ENCODE measurements at regions not wholly inside any gene's neighbourhood (a gene's known extent, or its start where the extent isn't known, plus 50 kb on each side); places are given as distances from the start of the nearest gene placed in this dataset.

- no peak for TF ChIP-seq EZH2 (IDR thresholded peaks at IDR 0.05; ENCODE audit: borderline replicate concordance, low read length)
- TF ChIP-seq, protein P1, sequence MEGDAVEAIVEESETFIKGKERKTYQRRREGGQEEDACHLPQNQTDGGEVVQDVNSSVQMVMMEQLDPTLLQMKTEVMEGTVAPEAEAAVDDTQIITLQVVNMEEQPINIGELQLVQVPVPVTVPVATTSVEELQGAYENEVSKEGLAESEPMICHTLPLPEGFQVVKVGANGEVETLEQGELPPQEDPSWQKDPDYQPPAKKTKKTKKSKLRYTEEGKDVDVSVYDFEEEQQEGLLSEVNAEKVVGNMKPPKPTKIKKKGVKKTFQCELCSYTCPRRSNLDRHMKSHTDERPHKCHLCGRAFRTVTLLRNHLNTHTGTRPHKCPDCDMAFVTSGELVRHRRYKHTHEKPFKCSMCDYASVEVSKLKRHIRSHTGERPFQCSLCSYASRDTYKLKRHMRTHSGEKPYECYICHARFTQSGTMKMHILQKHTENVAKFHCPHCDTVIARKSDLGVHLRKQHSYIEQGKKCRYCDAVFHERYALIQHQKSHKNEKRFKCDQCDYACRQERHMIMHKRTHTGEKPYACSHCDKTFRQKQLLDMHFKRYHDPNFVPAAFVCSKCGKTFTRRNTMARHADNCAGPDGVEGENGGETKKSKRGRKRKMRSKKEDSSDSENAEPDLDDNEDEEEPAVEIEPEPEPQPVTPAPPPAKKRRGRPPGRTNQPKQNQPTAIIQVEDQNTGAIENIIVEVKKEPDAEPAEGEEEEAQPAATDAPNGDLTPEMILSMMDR (conservative IDR thresholded peaks at IDR 0.05 in 1 of 2, IDR thresholded peaks at IDR 0.05 in 1 of 2; ENCODE audit: extremely low read depth in 1 of 2, insufficient read depth in 1 of 2, low read depth in 1 of 2, low read length in 2 of 2) = no peak
Measured at GRCh38 chr5:105730982-105731381, 1939.8 kb downstream of the EFNA5 start.

All from mammary epithelial cell (primary cell).